GM06990 (cell line): ENCODE measurements at regions not wholly inside any gene's neighbourhood (a gene's known extent, or its start where the extent isn't known, plus 50 kb on each side); places are given as distances from the start of the nearest gene placed in this dataset.

Experiments used
- DNase-seq: peaks from one replicate; pipeline ENCODE4 v3.0.0-alpha.2; 2011; ENCODE audit not compliant: insufficient read length; ENCODE audit errors: extremely low read depth
- H3K27me3 ChIP-seq: replicated peaks from 2 replicates; pipeline ENCODE4 v1.6.0; 2011; ENCODE audit warnings: low read length; ENCODE audit not compliant: control insufficient read depth, insufficient read depth
- H3K36me3 ChIP-seq: 2 replicates; pipeline ENCODE4 v1.5.1; 2011; ENCODE audit warnings: low read length; ENCODE audit not compliant: control insufficient read depth, insufficient read depth
- H3K4me3 ChIP-seq: replicated peaks from 2 replicates; pipeline ENCODE4 v1.5.1; 2011; ENCODE audit warnings: low read depth, mild to moderate bottlenecking, control low read depth, low read length
- CTCF ChIP-seq: IDR thresholded peaks from 2 replicates; pipeline ENCODE4 v1.5.1; 2011; ENCODE audit warnings: low read length, control low read depth, mild to moderate bottlenecking, inconsistent platforms; ENCODE audit not compliant: insufficient read depth, poor library complexity, severe bottlenecking

GRCh38 chr13:50107205-50107604, 92.0 kb downstream of the KCNRG start:
- no peaks in the 10 kb centered on the region for H3K36me3 ChIP-seq
- DNase-seq: no peak
- no peaks in the 10 kb centered on the region for H3K27me3 ChIP-seq
- H3K4me3 ChIP-seq: no peak overlapping the region
- no peak for TF ChIP-seq CTCF

- TF ChIP-seq CTCF: no peak
- DNase-seq: no peak
- Histone ChIP-seq H3K36me3 (no peaks in the 10 kb centered on the region), H3K27me3 (peaks cover 3% of the 10 kb centered on the region; the same call in 1 of the 2 replicates), H3K4me3 (no peak overlapping the region)
Measured at GRCh38 chr13:50114961-50115360, 99.7 kb downstream of the KCNRG start.

- Histone ChIP-seq H3K4me3 (no peak overlapping the region), H3K27me3 (peaks cover 3% of the 10 kb centered on the region; the same call in 1 of the 2 replicates), H3K36me3 (no peaks in the 10 kb centered on the region)
- TF ChIP-seq CTCF: no peak
- no peak for DNase-seq
Measured at GRCh38 chr13:50115695-50116094, 100.5 kb downstream of the KCNRG start.

- DNase-seq: no peak
- TF ChIP-seq CTCF: no peak
- H3K36me3 ChIP-seq: no peaks in the 10 kb centered on the region
- no peak overlapping the region for H3K4me3 ChIP-seq
- H3K27me3 ChIP-seq: peaks cover 3% of the 10 kb centered on the region; the same call in 1 of the 2 replicates
Measured at GRCh38 chr13:50116430-50116973, 101.3 kb downstream of the KCNRG start.

GRCh38 chr13:50119591-50119990, 104.3 kb downstream of the KCNRG start:
- TF ChIP-seq CTCF: no peak
- Histone ChIP-seq H3K27me3 (peaks cover 3% of the 10 kb centered on the region; the same call in 1 of the 2 replicates), H3K36me3 (no peaks in the 10 kb centered on the region), H3K4me3 (no peak overlapping the region)
- no peak for DNase-seq

GRCh38 chr13:50122455-50122854, 107.2 kb downstream of the KCNRG start:
- no peaks in the 10 kb centered on the region for H3K36me3 ChIP-seq
- H3K27me3 ChIP-seq: no peaks in the 10 kb centered on the region; the same call in 1 of the 2 replicates
- H3K4me3 ChIP-seq: no peak overlapping the region
- no peak for TF ChIP-seq CTCF
- DNase-seq: no peak
